ENCODE measurements at regions not wholly inside any gene's neighbourhood (a gene's known extent, or its start where the extent isn't known, plus 50 kb on each side); places are given as distances from the start of the nearest gene placed in this dataset.

DNA sequence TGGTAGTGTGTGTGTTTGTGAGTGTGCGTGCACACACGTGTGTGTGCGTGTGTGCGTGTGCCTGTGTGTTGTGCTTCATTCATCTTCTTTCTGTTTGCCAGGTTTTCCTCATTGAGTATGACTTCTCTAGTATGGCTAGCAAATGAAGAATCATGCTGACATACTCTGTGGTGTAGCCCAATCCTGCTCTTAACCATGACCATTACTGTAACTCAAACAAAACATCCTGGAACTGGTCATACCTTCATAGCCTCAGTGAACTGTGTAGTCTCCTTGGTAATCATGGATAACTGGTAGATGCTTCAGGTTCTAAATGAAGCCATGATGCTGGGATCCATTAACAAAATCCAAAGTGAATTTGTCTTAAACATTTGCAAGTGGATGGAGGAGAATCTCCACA, 1117.7 kb downstream of the BCL11B start:
- no peaks in the 10 kb centered on the region for H3K4me1 ChIP-seq (ENCODE audit: control insufficient read depth, insufficient read depth, low read length)
- H3K36me3 ChIP-seq (ENCODE audit: control insufficient read depth, insufficient read depth, low read length): no peaks in the 10 kb centered on the region
- peaks cover 2% of the 10 kb centered on the region for H3K27me3 ChIP-seq (ENCODE audit: control insufficient read depth, insufficient read depth, low read length)
- no peak overlapping the region for H3K27ac ChIP-seq (ENCODE audit: low read length)
- H3K9me3 ChIP-seq (ENCODE audit: control insufficient read depth, low read depth, low read length): no peaks in the 10 kb centered on the region
- DNase-seq: no peak
- H3K4me3 ChIP-seq (ENCODE audit: low read length): no peak overlapping the region
- no CpG with 5 or more reads among the region's 4 CpGs for WGBS (ENCODE audit: insufficient coverage, low lambda C conversion rate)

DNA sequence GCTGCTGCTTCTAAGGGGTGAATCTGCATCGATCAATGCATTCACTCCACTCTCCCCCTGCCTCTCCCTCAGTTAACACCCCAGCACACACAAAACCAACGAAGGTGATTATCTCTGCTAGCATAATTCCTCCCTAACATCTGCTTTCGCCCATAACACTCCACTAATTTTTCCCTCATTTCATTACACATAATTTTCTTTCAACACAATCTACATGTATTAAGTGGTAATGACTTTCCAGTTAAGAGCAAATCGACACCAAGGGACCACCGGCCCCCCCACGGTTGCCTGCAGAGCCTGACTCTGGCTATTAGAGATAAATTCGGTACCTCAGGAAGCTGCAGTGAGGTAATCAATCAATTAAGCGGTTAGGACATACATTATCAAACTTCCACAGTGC, 1115.6 kb downstream of the BCL11B start:
- WGBS (ENCODE audit: insufficient coverage, low lambda C conversion rate): 56% methylated on average over 3 of the region's 8 CpGs

DNA sequence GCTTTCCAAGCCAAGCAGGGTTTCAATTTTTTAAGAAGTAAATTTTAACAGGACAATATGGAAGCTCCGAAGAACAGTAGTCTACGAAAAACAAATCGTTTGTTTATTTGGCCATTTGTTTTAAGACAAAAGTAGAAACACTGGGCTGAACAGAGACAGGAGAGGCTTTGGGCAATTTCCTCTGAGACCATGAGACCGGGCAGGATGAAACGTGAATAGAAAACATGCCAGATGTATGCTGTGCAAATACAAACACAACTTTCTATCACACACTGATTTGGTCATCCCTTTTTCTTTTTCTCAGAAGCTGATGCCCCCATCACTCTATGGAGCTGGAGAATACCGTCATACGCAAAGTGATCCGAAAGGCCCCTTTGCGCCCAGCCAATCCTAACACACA, 1111.1 kb downstream of the BCL11B start:
- peaks cover 23% of the 10 kb centered on the region for H3K27me3 ChIP-seq (ENCODE audit: control insufficient read depth, insufficient read depth, low read length)
- WGBS (ENCODE audit: insufficient coverage, low lambda C conversion rate): no CpG with 5 or more reads among the region's 9 CpGs
- H3K27ac ChIP-seq (ENCODE audit: low read length): no peak overlapping the region
- H3K4me1 ChIP-seq (ENCODE audit: control insufficient read depth, insufficient read depth, low read length): no peaks in the 10 kb centered on the region
- H3K9me3 ChIP-seq (ENCODE audit: control insufficient read depth, low read depth, low read length): no peaks in the 10 kb centered on the region
- H3K4me3 ChIP-seq (ENCODE audit: low read length): no peak overlapping the region
- no peaks in the 10 kb centered on the region for H3K36me3 ChIP-seq (ENCODE audit: control insufficient read depth, insufficient read depth, low read length)
- no peak for DNase-seq

More for the DNA sequence above, 1115.6 kb downstream of the BCL11B start:
- peaks cover 9% of the 10 kb centered on the region for H3K27me3 ChIP-seq (ENCODE audit: control insufficient read depth, insufficient read depth, low read length)
- no peak overlapping the region for H3K4me3 ChIP-seq (ENCODE audit: low read length)
- H3K9me3 ChIP-seq (ENCODE audit: control insufficient read depth, low read depth, low read length): no peaks in the 10 kb centered on the region
- no peaks in the 10 kb centered on the region for H3K4me1 ChIP-seq (ENCODE audit: control insufficient read depth, insufficient read depth, low read length)
- DNase-seq: no peak
- no peaks in the 10 kb centered on the region for H3K36me3 ChIP-seq (ENCODE audit: control insufficient read depth, insufficient read depth, low read length)
- H3K27ac ChIP-seq (ENCODE audit: low read length): no peak overlapping the region

DNA sequence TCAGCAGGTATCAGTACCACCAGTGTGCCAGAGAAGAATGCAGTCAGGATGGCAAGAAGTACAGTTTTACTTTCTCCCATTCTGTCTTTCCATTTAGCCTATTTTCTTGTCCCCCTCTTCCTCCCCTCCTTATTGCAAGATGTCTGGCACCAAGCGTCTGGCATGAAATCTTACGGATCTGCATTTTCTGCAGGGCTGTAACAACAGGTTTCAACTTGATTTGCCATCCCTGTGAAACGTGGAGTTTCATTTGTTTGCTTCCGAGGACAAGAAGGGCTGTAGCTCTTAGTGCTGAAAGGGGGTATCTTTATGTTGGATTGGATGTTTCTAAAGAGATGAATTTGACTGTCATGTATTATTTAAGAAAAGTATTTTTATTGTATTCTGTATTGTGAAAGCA, 1110.6 kb downstream of the BCL11B start:
- H3K4me3 ChIP-seq (ENCODE audit: low read length): no peak overlapping the region
- peaks cover 23% of the 10 kb centered on the region for H3K27me3 ChIP-seq (ENCODE audit: control insufficient read depth, insufficient read depth, low read length)
- H3K9me3 ChIP-seq (ENCODE audit: control insufficient read depth, low read depth, low read length): no peaks in the 10 kb centered on the region
- H3K27ac ChIP-seq (ENCODE audit: low read length): no peak overlapping the region
- H3K4me1 ChIP-seq (ENCODE audit: control insufficient read depth, insufficient read depth, low read length): no peaks in the 10 kb centered on the region
- WGBS (ENCODE audit: insufficient coverage, low lambda C conversion rate): 0% methylated on average over 1 of the region's 4 CpGs
- no peak for DNase-seq
- H3K36me3 ChIP-seq (ENCODE audit: control insufficient read depth, insufficient read depth, low read length): no peaks in the 10 kb centered on the region

DNA sequence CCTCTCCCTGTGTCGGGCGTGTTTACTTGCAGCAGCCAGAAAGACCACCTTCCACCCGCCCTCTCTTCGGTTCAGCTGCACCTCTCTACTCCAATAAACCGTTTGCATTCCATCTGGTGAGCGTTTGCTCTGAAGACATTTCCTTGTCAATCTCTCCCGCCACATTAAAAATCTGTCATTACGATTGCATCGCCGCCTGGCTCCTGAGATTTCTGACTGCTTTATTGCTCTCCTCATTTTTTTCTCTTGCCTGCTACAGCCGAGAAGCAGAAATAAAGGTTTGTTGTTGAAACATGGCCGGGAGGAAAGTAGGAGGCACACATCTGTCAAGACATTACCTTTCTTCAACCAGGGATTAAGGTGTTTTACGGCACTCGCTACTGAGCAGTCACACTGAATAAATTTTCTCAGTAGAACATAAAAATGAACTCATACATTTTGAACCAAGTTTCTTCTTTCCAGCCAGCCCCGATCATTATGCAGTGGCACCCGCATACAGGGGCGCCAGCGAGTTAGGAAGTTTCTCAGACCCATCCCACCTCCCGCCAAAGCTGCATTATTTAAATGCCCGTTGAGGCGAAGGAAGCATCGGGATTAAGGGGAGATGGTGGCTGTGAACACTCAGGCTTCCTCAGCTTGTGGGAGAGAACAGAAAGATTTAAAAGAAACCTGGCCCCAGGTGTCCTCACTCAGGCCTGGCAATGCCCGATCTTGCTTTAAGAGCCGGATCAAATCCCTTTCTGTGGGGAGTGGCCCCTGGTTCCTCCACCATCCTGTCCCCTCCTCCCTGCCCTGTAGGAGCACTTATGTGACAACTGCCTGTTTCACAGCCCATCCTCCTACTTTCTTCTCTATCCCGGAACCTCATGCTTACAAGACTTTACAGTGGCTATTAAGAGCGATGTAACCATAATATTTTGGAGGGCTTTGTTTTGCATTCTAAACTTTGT, 1108.9 kb downstream of the BCL11B start:
- Histone ChIP-seq H3K36me3 (ENCODE audit: control insufficient read depth, insufficient read depth, low read length) (no peaks in the 10 kb centered on the region), H3K4me1 (ENCODE audit: control insufficient read depth, insufficient read depth, low read length) (no peaks in the 10 kb centered on the region), H3K4me3 (ENCODE audit: low read length) (no peak overlapping the region), H3K9me3 (ENCODE audit: control insufficient read depth, low read depth, low read length) (no peaks in the 10 kb centered on the region), H3K27ac (ENCODE audit: low read length) (no peak overlapping the region), H3K27me3 (ENCODE audit: control insufficient read depth, insufficient read depth, low read length) (peaks cover 23% of the 10 kb centered on the region)
- no peak for DNase-seq
- WGBS (ENCODE audit: insufficient coverage, low lambda C conversion rate): 26% methylated on average over 7 of the region's 26 CpGs

DNA sequence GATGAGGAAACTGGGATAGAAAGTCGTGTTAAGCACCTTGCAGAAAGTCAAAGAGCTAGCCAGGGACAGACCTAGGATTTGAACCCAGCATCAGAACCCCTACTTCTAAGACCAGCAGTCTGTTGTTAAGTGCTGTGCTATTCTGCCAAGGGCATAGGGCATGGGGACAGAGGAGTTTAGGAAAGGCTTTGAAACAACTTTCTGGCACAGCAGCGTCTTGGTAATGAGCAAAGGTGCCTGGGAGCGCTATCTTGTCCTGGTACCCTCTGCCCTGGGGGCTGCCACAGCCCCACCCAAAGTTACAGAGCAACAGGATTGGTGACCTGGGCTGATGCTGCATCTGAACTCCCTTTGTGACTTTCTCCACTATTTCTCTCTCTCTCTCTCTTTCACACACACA, 1108.1 kb downstream of the BCL11B start:
- Histone ChIP-seq H3K27me3 (ENCODE audit: control insufficient read depth, insufficient read depth, low read length) (peaks cover 23% of the 10 kb centered on the region), H3K27ac (ENCODE audit: low read length) (no peak overlapping the region), H3K4me3 (ENCODE audit: low read length) (no peak overlapping the region), H3K9me3 (ENCODE audit: control insufficient read depth, low read depth, low read length) (no peaks in the 10 kb centered on the region), H3K4me1 (ENCODE audit: control insufficient read depth, insufficient read depth, low read length) (no peaks in the 10 kb centered on the region), H3K36me3 (ENCODE audit: control insufficient read depth, insufficient read depth, low read length) (no peaks in the 10 kb centered on the region)
- DNase-seq: no peak
- WGBS (ENCODE audit: insufficient coverage, low lambda C conversion rate): no CpG with 5 or more reads among the region's 3 CpGs

DNA sequence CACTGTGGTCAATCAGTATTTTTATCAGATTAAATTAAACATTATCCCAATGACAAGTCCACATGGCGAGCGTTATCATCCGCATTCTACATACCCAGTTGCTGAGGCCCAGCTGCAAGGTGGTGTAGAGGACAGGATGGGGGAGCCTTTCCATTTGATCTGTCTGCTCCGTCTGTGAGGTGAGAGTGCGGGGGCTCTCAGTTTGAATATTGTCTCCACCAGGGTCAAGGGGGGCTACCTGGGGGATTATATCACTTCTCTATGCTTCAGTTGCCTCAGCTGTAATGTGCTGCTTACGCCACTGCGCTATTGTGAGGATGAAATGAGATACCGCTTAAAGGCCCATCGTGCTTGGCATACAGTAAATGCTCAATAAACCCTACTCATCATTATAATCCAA, 1106.0 kb downstream of the BCL11B start:
- Histone ChIP-seq H3K9me3 (ENCODE audit: control insufficient read depth, low read depth, low read length) (no peaks in the 10 kb centered on the region), H3K4me1 (ENCODE audit: control insufficient read depth, insufficient read depth, low read length) (no peaks in the 10 kb centered on the region), H3K27me3 (ENCODE audit: control insufficient read depth, insufficient read depth, low read length) (peaks cover 21% of the 10 kb centered on the region), H3K4me3 (ENCODE audit: low read length) (no peak overlapping the region), H3K27ac (ENCODE audit: low read length) (no peak overlapping the region), H3K36me3 (ENCODE audit: control insufficient read depth, insufficient read depth, low read length) (no peaks in the 10 kb centered on the region)
- WGBS (ENCODE audit: insufficient coverage, low lambda C conversion rate): 100% methylated on average over 2 of the region's 9 CpGs
- DNase-seq: no peak

DNA sequence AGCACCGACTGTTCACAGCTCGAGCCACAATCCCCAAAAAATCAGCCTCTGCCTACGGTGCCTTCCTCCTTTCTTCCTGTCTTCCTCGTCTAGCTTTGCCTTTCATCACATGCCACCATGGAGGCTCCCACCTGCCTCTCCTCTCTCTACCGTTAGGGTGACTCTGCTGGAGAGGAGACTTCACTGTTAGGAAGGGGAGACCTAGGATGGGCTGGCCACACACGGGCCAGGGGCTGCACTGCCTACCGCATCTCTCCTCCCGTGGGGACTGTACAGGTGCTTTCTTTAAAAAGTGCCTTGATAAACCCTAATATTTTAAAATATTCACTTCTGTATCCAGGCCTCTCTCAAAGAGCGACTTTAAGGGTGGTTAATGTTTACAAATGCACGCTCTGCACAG, 1104.7 kb downstream of the BCL11B start:
- Histone ChIP-seq H3K36me3 (ENCODE audit: control insufficient read depth, insufficient read depth, low read length) (no peaks in the 10 kb centered on the region), H3K4me1 (ENCODE audit: control insufficient read depth, insufficient read depth, low read length) (no peaks in the 10 kb centered on the region), H3K4me3 (ENCODE audit: low read length) (no peak overlapping the region), H3K27ac (ENCODE audit: low read length) (no peak overlapping the region), H3K9me3 (ENCODE audit: control insufficient read depth, low read depth, low read length) (no peaks in the 10 kb centered on the region), H3K27me3 (ENCODE audit: control insufficient read depth, insufficient read depth, low read length) (peaks cover 16% of the 10 kb centered on the region)
- no CpG with 5 or more reads among the region's 10 CpGs for WGBS (ENCODE audit: insufficient coverage, low lambda C conversion rate)
- no peak for DNase-seq

DNA sequence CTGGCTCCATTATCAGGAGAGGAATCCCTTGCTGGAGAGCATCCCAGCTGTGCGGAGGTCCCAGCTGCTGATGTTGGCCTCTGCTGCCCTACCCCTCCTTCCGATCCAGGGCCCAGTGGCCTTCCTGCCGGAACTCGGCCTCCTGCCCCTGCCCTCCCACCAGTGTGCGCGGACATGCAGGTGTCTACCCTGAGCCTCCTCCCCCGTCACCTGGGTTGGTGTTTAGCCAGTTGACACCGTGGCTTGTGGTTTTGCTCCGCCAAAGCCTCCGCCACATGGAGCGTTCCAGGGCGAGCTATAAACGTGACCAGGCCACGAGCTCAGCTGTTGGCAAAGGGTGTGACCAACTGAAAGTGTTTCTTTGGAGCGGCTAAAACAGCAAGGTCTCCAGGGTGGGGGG, 1104.3 kb downstream of the BCL11B start:
- peaks cover 12% of the 10 kb centered on the region for H3K27me3 ChIP-seq (ENCODE audit: control insufficient read depth, insufficient read depth, low read length)
- whole genome bisulfite sequencing (ENCODE audit: insufficient coverage, low lambda C conversion rate): no CpG with 5 or more reads among the region's 15 CpGs
- no peak overlapping the region for H3K4me3 ChIP-seq (ENCODE audit: low read length)
- H3K4me1 ChIP-seq (ENCODE audit: control insufficient read depth, insufficient read depth, low read length): no peaks in the 10 kb centered on the region
- H3K36me3 ChIP-seq (ENCODE audit: control insufficient read depth, insufficient read depth, low read length): no peaks in the 10 kb centered on the region
- DNase-seq: no peak
- H3K9me3 ChIP-seq (ENCODE audit: control insufficient read depth, low read depth, low read length): no peaks in the 10 kb centered on the region
- H3K27ac ChIP-seq (ENCODE audit: low read length): no peak overlapping the region

DNA sequence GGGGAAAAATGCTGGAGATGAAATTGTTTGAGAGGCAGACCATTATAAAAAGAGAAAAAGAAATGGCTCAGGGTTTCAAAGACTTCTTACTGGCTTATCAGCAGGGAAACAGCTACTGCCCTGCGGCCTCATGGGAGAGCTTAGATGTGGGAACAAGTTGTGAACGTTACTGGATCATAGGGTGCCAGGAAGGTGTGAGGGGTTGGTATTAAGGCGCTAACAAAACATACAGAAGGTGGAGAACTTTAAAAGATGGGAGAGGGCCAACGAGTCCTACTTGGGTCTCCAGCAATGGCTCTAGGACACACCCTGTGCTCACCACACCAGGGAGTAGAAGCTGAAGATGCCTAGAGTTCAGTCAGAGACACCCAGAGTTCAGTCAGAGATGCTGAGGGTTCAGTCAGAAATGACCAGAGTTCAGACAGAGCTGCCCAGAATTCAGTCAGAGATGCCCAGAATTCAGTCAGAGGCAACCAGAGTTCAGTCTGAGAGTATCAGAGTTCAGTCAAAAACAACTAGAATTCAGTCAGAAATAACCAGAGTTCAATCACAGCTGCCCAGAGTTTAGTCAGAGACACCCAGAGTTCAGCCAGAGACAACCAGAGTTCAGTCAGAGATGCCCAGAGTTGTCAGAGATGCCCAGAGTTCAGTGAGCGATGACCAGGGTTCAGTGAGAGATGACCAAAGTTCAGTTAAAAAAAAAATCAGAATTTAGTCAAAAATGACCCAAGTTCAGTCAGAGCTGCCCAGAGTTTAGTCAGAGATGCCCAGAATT, 1103.6 kb downstream of the BCL11B start:
- H3K27me3 ChIP-seq (ENCODE audit: control insufficient read depth, insufficient read depth, low read length): peaks cover 6% of the 10 kb centered on the region
- no peak for DNase-seq
- no peaks in the 10 kb centered on the region for H3K4me1 ChIP-seq (ENCODE audit: control insufficient read depth, insufficient read depth, low read length)
- WGBS (ENCODE audit: insufficient coverage, low lambda C conversion rate): no CpG with 5 or more reads among the region's 5 CpGs
- H3K36me3 ChIP-seq (ENCODE audit: control insufficient read depth, insufficient read depth, low read length): no peaks in the 10 kb centered on the region
- H3K9me3 ChIP-seq (ENCODE audit: control insufficient read depth, low read depth, low read length): no peaks in the 10 kb centered on the region
- H3K27ac ChIP-seq (ENCODE audit: low read length): no peak overlapping the region
- H3K4me3 ChIP-seq (ENCODE audit: low read length): no peak overlapping the region
